ENCODE measurements at regions not wholly inside any gene's neighbourhood (a gene's known extent, or its start where the extent isn't known, plus 50 kb on each side); places are given as distances from the start of the nearest gene placed in this dataset.

GRCh38 chr7:25356534-25357151 is 128.4 kb upstream of the NPVF start:
- TF ChIP-seq EZH2 (IDR thresholded peaks at IDR 0.05; ENCODE audit: borderline replicate concordance, low read length): no peak
- no peak for TF ChIP-seq CTCF (conservative IDR thresholded peaks at IDR 0.05 in 1 of 2, IDR thresholded peaks at IDR 0.05 in 1 of 2; ENCODE audit: extremely low read depth in 1 of 2, insufficient read depth in 1 of 2, low read depth in 1 of 2, low read length in 2 of 2)
